GM12878 (cell line): ENCODE measurements at regions not wholly inside any gene's neighbourhood (a gene's known extent, or its start where the extent isn't known, plus 50 kb on each side); places are given as distances from the start of the nearest gene placed in this dataset.

Experiments used
- ATF7 ChIP-seq: fragments of 450-650 bp; IDR thresholded peaks from 2 replicates; pipeline ENCODE4 v1.6.1; 2016; ENCODE audit warnings: low read depth, mild to moderate bottlenecking
- ETV6 ChIP-seq, 2 experiments: fragments of 450-650 bp in 1 of 2; IDR thresholded peaks in 1 of 2; conservative IDR thresholded peaks in 1 of 2; 2 replicates each; pipeline ENCODE4 v1.6.1; 2014; ENCODE audit warnings: antibody characterized with exemption in 1 of 2, borderline replicate concordance in 1 of 2, low read depth in 1 of 2, mild to moderate bottlenecking in 1 of 2, moderate library complexity in 1 of 2
- GATAD2B ChIP-seq: fragments of 450-650 bp; conservative IDR thresholded peaks from 2 replicates; pipeline ENCODE4 v1.6.1; 2017; ENCODE audit warnings: low read depth, mild to moderate bottlenecking, moderate library complexity
- KLF5 ChIP-seq: fragments of 450-650 bp; IDR thresholded peaks from 2 replicates; pipeline ENCODE4 v1.6.1; 2014; ENCODE audit warnings: mild to moderate bottlenecking; ENCODE audit not compliant: partially characterized antibody
- MYC ChIP-seq: IDR thresholded peaks from 2 replicates; pipeline ENCODE4 v1.6.1; 2011; ENCODE audit warnings: mild to moderate bottlenecking, low read length, moderate library complexity, inconsistent platforms; ENCODE audit not compliant: insufficient read depth, insufficient replicate concordance, insufficient read length, severe bottlenecking
- PML ChIP-seq: IDR thresholded peaks from 2 replicates; pipeline ENCODE4 v1.6.1; 2012; ENCODE audit warnings: low read length, inconsistent platforms
- SIX5 ChIP-seq: IDR thresholded peaks from 2 replicates; pipeline ENCODE4 v1.6.1; 2011; ENCODE audit warnings: mild to moderate bottlenecking, low read depth, low read length, moderate library complexity; ENCODE audit not compliant: severe bottlenecking
- SMC3 ChIP-seq: IDR thresholded peaks from 2 replicates; pipeline ENCODE4 v1.6.1; 2011; ENCODE audit warnings: low read length, improper control_type of control experiment, borderline replicate concordance
- TF ChIP-seq, protein P1 (sequence below): fragments of 450-650 bp; IDR thresholded peaks from 2 replicates; pipeline ENCODE4 v1.6.1; 2017; ENCODE audit warnings: mild to moderate bottlenecking, moderate library complexity
- TF ChIP-seq, protein P2 (sequence below): fragments of 450-650 bp; IDR thresholded peaks from 2 replicates; pipeline ENCODE4 v1.6.1; 2016; ENCODE audit warnings: mild to moderate bottlenecking
- TF ChIP-seq, protein P3 (sequence below): IDR thresholded peaks from 2 replicates; pipeline ENCODE4 v1.6.1; 2011; ENCODE audit warnings: borderline replicate concordance, low read depth, mild to moderate bottlenecking, moderate library complexity, mixed read lengths, low read length; ENCODE audit not compliant: insufficient read depth; ENCODE audit errors: extremely low read length

DNA sequence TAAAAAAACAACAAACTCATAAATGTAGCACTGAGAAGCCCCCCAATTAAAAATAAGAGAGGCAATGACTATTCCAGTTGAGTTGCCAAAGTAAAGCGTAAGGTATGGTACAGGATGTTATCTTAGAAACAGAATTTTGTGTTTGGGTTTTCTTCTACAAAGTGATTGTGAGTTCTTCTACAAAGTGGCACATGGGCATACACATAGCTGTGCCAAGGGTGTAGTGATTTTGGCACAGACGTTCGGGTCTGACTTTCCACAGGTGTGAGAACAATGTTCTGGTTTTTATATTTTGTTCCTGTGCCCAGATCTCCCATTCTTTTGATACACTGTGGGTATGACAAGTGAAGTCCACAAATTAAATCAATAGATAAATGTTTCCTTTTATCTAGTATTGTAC, 190.1 kb upstream of the CSNK1A1L start (continued):
- TF ChIP-seq, protein P1, sequence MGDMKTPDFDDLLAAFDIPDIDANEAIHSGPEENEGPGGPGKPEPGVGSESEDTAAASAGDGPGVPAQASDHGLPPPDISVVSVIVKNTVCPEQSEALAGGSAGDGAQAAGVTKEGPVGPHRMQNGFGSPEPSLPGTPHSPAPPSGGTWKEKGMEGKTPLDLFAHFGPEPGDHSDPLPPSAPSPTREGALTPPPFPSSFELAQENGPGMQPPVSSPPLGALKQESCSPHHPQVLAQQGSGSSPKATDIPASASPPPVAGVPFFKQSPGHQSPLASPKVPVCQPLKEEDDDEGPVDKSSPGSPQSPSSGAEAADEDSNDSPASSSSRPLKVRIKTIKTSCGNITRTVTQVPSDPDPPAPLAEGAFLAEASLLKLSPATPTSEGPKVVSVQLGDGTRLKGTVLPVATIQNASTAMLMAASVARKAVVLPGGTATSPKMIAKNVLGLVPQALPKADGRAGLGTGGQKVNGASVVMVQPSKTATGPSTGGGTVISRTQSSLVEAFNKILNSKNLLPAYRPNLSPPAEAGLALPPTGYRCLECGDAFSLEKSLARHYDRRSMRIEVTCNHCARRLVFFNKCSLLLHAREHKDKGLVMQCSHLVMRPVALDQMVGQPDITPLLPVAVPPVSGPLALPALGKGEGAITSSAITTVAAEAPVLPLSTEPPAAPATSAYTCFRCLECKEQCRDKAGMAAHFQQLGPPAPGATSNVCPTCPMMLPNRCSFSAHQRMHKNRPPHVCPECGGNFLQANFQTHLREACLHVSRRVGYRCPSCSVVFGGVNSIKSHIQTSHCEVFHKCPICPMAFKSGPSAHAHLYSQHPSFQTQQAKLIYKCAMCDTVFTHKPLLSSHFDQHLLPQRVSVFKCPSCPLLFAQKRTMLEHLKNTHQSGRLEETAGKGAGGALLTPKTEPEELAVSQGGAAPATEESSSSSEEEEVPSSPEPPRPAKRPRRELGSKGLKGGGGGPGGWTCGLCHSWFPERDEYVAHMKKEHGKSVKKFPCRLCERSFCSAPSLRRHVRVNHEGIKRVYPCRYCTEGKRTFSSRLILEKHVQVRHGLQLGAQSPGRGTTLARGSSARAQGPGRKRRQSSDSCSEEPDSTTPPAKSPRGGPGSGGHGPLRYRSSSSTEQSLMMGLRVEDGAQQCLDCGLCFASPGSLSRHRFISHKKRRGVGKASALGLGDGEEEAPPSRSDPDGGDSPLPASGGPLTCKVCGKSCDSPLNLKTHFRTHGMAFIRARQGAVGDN = no peak
- TF ChIP-seq MYC = no peak
- no peak for TF ChIP-seq SMC3
- TF ChIP-seq PML = no peak
- no peak for TF ChIP-seq GATAD2B
- TF ChIP-seq KLF5 = no peak
- TF ChIP-seq ETV6 (conservative IDR thresholded peaks at IDR 0.05 in 1 of 2, IDR thresholded peaks at IDR 0.05 in 1 of 2; ENCODE audit: borderline replicate concordance in 1 of 2, low read depth in 1 of 2) = no peak
- TF ChIP-seq ATF7 = no peak
- no peak for TF ChIP-seq SIX5
- TF ChIP-seq, protein P2, sequence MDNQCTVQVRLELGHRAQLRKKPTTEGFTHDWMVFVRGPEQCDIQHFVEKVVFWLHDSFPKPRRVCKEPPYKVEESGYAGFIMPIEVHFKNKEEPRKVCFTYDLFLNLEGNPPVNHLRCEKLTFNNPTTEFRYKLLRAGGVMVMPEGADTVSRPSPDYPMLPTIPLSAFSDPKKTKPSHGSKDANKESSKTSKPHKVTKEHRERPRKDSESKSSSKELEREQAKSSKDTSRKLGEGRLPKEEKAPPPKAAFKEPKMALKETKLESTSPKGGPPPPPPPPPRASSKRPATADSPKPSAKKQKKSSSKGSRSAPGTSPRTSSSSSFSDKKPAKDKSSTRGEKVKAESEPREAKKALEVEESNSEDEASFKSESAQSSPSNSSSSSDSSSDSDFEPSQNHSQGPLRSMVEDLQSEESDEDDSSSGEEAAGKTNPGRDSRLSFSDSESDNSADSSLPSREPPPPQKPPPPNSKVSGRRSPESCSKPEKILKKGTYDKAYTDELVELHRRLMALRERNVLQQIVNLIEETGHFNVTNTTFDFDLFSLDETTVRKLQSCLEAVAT = no peak
- TF ChIP-seq, protein P3, sequence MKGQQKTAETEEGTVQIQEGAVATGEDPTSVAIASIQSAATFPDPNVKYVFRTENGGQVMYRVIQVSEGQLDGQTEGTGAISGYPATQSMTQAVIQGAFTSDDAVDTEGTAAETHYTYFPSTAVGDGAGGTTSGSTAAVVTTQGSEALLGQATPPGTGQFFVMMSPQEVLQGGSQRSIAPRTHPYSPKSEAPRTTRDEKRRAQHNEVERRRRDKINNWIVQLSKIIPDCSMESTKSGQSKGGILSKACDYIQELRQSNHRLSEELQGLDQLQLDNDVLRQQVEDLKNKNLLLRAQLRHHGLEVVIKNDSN = no peak
